Aorta (tissue), 5 donors: ENCODE measurements at regions not wholly inside any gene's neighbourhood (a gene's known extent, or its start where the extent isn't known, plus 50 kb on each side); places are given as distances from the start of the nearest gene placed in this dataset.
A peak's percentile ranks its signal among the peaks of the same experiment; 100 is the strongest.
"Not testable (repeated sequence)": the region's sequence is repeated elsewhere in the genome, so short reads cannot be mapped to it uniquely, and the experiment has no call there.

Experiments used
- ATAC-seq: fragments of 200-7000 bp; cut with Tn5 transposase; one replicate; pipeline ENCODE4 v1.9.1; 2022; ENCODE audit warnings: moderate library complexity; ENCODE audit not compliant: low FRiP score
- DNase-seq, 2 donors: peaks; one replicate each; pipeline ENCODE4 v3.0.0-alpha.2; 2020
- H3K27ac ChIP-seq, 2 donors: one replicate each; pipeline ENCODE4 v1.5.1; 2013; ENCODE audit warnings: low read length in 2 of 2, mild to moderate bottlenecking in 2 of 2, moderate library complexity in 2 of 2, control low read depth in 1 of 2, inconsistent platforms in 1 of 2, low read depth in 1 of 2
- H3K27me3 ChIP-seq, 2 donors: one replicate each; pipeline ENCODE4 v1.6.1; 2013; ENCODE audit warnings: control low read depth in 1 of 2, low read length in 1 of 2, mild to moderate bottlenecking in 1 of 2, moderate library complexity in 1 of 2; ENCODE audit not compliant: insufficient read depth in 2 of 2, control insufficient read depth in 1 of 2
- H3K36me3 ChIP-seq, 2 donors: one replicate each; pipeline ENCODE4 v1.6.1; 2013; ENCODE audit warnings: control low read depth in 1 of 2, low read length in 1 of 2, mild to moderate bottlenecking in 1 of 2; ENCODE audit not compliant: insufficient read depth in 2 of 2, control insufficient read depth in 1 of 2
- H3K4me1 ChIP-seq, 2 donors: one replicate each; pipeline ENCODE4 v1.6.1; 2013; ENCODE audit warnings: low read length in 2 of 2, control low read depth in 1 of 2, mild to moderate bottlenecking in 1 of 2, moderate library complexity in 1 of 2; ENCODE audit not compliant: insufficient read depth in 2 of 2, control insufficient read depth in 1 of 2
- H3K4me3 ChIP-seq, 2 donors: one replicate each; pipeline ENCODE4 v1.5.1; 2013; ENCODE audit warnings: low read length in 2 of 2, control low read depth in 1 of 2, mild to moderate bottlenecking in 1 of 2
- H3K9me3 ChIP-seq: one replicate; pipeline ENCODE4 v1.6.1; 2013; ENCODE audit warnings: mild to moderate bottlenecking, low read length; ENCODE audit not compliant: control insufficient read depth
- WGBS, 2 donors: extraction: QIAGEN DNeasy Blood & Tissue Kit; methylation state at CpG; one replicate each; pipeline ENCODE4 v1.1.7; 2013; 5-methylcytosine and 5-hydroxymethylcytosine counted together
- intact Hi-C, 2 donors: fragments of 100-400 bp; cut with DNase I; formaldehyde crosslinking; loops; one replicate each; pipeline versions ENCODE4 v1.14.2 to v1.15.0; 2022
- donor health status: healthy with polysubstance abuse.
- donor health status: Bipolar disorder and iron deficiency.
- donor health status: DM: no; HTN: no; CAD: no.
- donor health status: DM: no; HTN: no; CAD: no.
- donor health status: DM: yes; HTN: yes; CAD: no.

DNA sequence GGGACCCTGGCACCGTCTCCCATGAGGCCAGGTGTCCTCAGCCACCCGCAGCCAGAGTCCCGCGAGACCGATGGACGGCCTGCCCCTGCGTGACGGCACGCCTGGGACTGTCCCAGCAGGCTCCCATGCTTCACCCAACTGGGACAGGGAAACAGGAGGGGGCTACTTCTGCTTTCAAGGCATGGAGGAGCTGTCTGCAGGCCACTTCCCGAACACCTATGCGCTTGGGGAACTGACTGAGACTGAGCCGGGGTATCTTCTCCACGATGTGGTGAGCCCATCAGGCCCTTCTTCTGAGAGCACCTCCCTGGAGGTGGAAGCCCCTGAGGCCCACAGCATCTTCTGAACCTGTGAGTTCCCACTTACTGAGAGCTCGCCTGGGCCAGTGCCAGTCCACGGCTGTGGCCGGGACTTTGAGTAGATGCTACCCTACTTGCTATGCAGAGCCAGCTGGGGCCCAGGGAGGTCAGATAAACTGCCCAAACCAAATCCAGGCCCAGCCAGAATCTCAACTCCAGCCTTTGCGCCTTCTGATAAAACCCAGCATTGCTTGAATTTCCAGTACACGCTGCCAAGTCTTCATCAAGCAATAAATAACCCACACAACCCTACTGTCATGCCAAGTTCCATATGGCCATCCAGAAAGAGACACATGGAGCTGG lies 85.4 kb upstream of the METTL9 start:
- peak overlapping the region in 1 of 2 donors; percentile 47 for H3K27ac ChIP-seq
- not testable (repeated sequence) for H3K4me1 ChIP-seq

DNA sequence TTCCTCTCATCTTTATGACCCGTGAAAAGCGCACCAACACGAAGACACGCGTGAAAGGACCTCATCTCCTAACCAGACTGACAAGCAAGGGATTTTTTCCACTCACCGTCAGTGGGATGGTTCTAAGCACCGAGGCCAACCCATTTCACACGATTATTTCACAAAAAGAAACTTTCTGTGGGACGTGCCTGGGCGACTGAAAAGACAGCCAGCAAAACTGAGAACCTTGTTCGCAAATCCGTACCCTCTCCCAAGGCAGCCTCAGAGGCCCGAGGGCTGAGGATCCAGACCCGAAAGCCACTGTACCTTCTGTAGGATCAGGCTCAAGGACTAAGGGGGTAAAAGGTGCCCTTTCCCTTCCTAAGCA lies 84.9 kb upstream of the METTL9 start:
- intact Hi-C loops, H3K27me3 ChIP-seq, ATAC-seq, H3K4me3 ChIP-seq, H3K9me3 ChIP-seq, H3K36me3 ChIP-seq, H3K4me1 ChIP-seq: not testable (repeated sequence)
- peak in 1 of 2 donors; percentile 70 for DNase-seq
- 32 to 37% methylated on average over 13 to 14 of the region's 14 CpGs for WGBS, 2 donors
- H3K27ac ChIP-seq: peak overlapping the region in 1 of 2 donors; percentile 47

More for the DNA sequence above, 85.4 kb upstream of the METTL9 start:
- H3K4me3 ChIP-seq, H3K36me3 ChIP-seq, H3K9me3 ChIP-seq, intact Hi-C loops, H3K27me3 ChIP-seq: not testable (repeated sequence)
- ATAC-seq: peak; percentile 10
- 27 to 33% methylated on average over 17 to 18 of the region's 18 CpGs for WGBS, 2 donors
- DNase-seq: peak in 1 of 2 donors; percentile 82

DNA sequence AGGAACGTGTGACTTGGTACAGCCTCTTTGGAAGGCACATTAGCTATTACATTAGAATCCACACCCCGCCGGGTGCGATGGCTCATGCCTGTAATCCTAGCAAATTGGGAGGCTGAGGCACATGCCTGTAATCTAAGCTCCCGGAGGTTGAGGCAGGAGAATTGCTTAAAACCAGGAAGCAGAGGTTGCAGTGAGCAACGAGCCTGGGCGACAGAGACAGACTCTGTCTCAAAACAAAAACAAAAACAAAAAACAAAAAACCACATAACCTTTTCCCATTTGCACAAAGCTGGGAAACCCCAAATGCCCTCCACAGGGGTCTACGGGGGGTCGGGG lies 82.7 kb upstream of the METTL9 start:
- H3K4me1 ChIP-seq, H3K27me3 ChIP-seq, ATAC-seq, H3K36me3 ChIP-seq, H3K9me3 ChIP-seq, H3K4me3 ChIP-seq, H3K27ac ChIP-seq, intact Hi-C loops: not testable (repeated sequence)
- WGBS, 2 donors: 61 to 62% methylated on average over 8 of the region's 9 CpGs
- DNase-seq: peak in 1 of 2 donors; percentile 22

DNA sequence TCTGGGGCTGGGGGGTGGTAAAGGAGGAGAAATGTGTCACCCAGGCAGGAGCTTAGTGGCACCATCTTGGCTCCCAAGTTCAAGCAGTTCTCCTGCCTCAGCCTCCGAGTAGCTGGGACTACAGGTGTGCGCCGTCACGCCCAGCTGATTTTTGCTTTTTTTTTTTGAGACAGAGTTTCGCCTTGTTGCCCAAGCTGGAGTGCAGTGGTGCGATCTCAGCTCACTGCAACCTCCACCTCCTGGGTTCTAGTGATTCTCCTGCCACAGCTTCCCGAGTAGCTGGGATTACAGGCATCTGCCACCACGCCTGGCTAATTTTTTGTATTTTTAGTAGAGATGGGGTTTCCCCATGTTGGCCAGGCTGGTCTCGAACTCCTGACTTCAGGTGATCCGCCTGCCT lies 82.1 kb upstream of the METTL9 start:
- 83 to 85% methylated on average over 10 of the region's 10 CpGs for WGBS, 2 donors
- H3K4me3 ChIP-seq, H3K4me1 ChIP-seq, H3K9me3 ChIP-seq, H3K27me3 ChIP-seq, intact Hi-C loops, H3K36me3 ChIP-seq, ATAC-seq, H3K27ac ChIP-seq: not testable (repeated sequence)
- DNase-seq: peak in 1 of 2 donors; percentile 23

DNA sequence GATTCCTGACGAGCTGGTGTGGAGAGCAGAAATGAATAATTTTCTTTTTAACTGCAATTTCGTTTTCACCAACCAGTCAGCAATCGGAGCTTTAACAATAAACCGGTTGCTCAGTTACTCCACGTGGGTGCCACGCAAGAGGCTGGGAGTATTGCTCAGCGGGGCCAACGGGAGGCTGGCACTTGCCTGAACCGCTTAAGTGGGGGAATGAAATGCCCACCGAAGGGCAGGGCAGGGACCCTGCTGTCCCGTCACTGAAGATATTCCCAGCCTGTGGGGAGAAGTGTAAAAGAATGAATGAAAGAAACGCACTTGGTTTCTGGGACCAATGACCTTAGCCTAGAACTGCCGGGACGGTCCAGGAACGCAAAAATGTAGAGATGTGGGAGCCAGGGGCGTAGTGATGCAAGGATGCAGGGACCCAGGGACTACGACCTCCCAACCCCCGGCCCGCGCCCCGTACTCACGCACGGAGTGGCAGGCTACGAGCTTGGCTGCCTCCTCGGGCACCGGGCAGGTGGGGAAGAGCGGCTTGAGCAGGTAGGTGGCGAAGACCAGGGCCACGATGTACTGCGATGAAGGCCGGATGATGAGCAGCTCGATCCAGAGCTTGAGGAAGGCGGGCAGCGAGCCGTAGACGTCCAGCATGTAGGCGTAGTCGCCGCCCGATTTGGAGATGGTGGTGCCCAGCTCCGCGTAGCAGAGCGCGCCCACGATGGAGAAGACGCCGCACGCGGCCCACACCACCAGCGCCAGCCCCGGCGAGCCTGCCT lies 79.8 kb upstream of the METTL9 start:
- peak in 1 of 2 donors; percentile 83 for DNase-seq
- Histone ChIP-seq H3K27ac (peak overlapping the region in 1 of 2 donors; percentile 79), H3K4me3 (peak overlapping the region; percentile 56 to 63)
- H3K4me1 ChIP-seq, H3K9me3 ChIP-seq, H3K36me3 ChIP-seq, H3K27me3 ChIP-seq, intact Hi-C loops: not testable (repeated sequence)
- WGBS, 2 donors: 0% methylated on average over 36 to 50 of the region's 52 CpGs
- peak; percentile 27 for ATAC-seq

DNA sequence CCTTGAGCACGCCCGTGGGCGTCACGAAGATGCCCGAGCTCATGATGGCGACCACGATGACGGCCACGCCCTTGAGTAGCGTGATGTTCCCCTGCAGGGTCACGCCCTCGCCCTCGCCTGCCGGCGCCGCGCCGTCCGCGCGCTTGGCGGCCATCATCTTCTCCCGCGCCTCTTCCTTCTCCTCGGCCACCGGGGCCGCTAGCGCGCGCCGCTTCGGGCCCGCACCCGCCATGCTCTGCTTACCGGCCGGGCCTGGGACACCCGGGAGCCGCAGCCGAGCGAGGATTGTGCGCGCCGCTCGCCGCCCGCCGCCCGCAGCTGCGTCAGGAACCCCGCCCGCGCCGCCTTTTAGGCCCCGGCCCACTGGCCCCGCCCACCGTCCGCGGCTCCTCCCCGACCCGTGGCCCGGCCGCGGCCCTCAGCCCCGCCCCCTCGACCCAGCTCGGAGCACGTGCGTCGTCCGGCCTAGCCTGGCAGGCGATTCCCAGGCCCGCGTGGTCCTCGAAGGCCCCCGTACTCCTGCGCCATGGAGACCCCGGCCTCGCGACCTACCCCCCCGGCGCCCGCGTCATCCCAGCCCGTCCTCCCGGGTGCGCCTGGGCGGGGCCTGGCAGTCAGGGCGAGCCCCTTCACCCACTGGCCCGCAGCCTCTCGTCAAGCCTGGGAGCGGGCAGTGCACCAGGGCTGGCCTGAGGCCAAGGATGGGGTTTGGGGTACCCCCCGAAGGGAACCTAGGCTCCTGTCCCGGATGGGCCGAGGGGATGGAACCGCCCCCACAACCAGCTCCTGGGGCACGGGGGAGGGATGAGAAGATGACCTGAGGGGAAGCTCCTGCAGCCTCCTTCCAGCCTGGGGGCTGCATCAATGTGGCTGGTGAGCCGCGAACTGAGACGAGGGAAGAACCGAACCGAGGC lies 79.0 kb upstream of the METTL9 start:
- H3K27me3 ChIP-seq, H3K36me3 ChIP-seq, intact Hi-C loops, H3K4me1 ChIP-seq, H3K9me3 ChIP-seq: not testable (repeated sequence)
- whole genome bisulfite sequencing, 2 donors: 3 to 5% methylated on average over 95 to 99 of the region's 101 CpGs
- peak overlapping the region; percentile 31 to 79 for H3K27ac ChIP-seq
- DNase-seq (peak; percentile 95 to 100), ATAC-seq (peak; percentile 93)
- peak overlapping the region; percentile 53 to 63 for H3K4me3 ChIP-seq

DNA sequence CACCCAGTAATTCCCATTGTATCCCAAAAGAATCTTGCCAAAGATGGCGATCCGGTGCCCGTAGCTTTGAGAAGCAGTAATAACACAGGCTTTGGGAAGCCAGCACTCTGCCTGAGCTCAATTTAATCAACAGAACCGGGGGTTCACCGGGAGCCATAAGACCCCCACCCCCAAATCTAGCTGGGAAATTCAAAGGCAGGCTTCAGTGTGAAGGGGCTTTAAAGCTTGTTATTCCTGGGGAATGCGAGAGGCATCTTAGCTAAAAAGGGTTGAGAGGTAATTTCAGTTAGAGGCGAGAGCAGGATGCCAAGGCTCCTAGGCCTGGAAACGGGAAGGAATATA lies 78.4 kb upstream of the METTL9 start:
- H3K27ac ChIP-seq, intact Hi-C loops, H3K27me3 ChIP-seq, H3K4me1 ChIP-seq, H3K4me3 ChIP-seq, H3K36me3 ChIP-seq, ATAC-seq, H3K9me3 ChIP-seq: not testable (repeated sequence)
- DNase-seq: peak in 1 of 2 donors; percentile 38
- WGBS, 2 donors: 50 to 60% methylated on average over 7 of the region's 8 CpGs

DNA sequence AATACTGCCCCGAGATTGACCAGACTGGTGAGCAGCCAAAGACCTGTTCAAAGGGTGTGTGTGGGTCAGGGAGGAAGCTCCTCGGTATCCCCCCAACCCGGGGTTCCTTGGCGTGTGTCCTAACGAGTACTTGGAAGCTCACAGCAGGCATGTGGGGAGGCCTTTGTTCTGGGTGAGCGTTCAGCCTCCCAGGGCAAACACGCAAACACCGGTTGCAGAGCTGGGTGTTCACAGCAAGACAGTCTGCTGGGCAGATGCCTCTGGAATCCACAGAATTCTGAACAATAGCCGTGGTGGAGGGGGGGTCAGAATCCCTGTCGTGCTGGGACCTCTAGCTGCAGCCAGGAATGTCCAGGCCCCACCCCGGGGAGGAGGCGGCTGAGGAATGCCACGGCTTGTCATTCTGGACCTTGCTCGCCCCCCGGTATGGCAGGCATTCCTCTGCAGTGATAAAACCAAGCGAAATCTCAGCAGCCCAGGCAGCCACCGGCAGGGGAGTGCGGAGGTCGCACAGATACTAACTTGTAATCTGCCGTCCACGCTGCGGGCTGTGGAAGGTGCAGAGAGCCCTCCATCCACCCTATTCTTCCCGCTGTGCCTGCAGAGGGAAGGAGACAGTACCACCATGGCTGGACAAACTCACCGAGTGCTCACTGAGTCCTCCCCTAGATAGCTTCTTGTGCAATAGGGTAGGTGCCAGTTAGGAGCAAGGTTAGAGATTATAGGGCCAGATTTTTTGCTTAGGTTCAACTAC lies 77.8 kb upstream of the METTL9 start:
- DNase-seq: peak in 1 of 2 donors; percentile 78
- H3K36me3 ChIP-seq, H3K27me3 ChIP-seq, H3K4me1 ChIP-seq, intact Hi-C loops, H3K4me3 ChIP-seq, H3K27ac ChIP-seq, H3K9me3 ChIP-seq, ATAC-seq: not testable (repeated sequence)
- 51 to 59% methylated on average over 24 of the region's 24 CpGs for WGBS, 2 donors
